ENCODE measurements at regions not wholly inside any gene's neighbourhood (a gene's known extent, or its start where the extent isn't known, plus 50 kb on each side); places are given as distances from the start of the nearest gene placed in this dataset.

GRCh38 chr2:238585836-238586821, 159.4 kb downstream of the ASB1 start:
- no peak for DNase-seq

GRCh38 chr2:238586931-238587775, 160.4 kb downstream of the ASB1 start:
- no peak for DNase-seq

DNA sequence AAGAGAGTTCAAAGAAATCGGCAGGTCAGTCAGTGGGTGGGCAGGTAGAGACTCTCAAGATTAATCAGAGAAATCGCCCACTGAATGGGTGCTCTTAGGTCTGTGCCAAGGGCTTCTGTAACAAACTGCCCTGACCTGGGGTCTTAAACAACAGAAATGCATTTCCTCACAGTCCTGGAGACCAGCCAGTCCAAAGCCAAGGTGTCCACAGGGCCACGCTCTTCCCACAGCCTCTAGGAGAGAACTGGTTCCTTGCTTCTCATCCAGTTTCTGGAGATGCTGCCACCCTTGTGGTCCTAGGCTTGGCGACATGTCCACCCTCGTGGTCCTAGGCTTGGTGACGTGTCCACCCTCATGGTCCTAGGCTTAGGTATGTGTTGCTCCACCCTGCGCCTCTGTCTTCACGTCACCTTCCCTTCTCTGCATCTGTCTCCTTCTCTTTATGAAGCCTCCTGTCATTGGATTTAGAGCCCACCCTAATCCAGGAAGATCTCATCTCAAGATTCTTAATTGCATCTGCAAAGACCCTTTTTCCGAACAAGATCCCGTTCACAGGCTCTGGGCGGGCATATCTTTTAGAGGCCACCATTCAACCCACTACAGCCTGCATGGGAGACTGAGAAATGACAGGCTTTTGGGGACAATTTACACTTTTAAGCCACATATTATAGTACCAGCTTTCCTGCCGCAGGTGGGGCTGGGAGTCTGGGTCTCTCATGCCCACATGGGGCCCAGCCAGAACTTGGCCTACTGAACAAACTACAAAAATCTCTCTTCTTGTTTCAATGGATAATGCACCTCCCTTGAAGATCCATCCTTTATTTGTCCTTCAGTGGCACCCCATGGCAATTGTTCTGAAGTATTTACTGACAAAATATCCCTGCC, 161.3 kb downstream of the ASB1 start:
- DNase-seq, result no peak

DNA sequence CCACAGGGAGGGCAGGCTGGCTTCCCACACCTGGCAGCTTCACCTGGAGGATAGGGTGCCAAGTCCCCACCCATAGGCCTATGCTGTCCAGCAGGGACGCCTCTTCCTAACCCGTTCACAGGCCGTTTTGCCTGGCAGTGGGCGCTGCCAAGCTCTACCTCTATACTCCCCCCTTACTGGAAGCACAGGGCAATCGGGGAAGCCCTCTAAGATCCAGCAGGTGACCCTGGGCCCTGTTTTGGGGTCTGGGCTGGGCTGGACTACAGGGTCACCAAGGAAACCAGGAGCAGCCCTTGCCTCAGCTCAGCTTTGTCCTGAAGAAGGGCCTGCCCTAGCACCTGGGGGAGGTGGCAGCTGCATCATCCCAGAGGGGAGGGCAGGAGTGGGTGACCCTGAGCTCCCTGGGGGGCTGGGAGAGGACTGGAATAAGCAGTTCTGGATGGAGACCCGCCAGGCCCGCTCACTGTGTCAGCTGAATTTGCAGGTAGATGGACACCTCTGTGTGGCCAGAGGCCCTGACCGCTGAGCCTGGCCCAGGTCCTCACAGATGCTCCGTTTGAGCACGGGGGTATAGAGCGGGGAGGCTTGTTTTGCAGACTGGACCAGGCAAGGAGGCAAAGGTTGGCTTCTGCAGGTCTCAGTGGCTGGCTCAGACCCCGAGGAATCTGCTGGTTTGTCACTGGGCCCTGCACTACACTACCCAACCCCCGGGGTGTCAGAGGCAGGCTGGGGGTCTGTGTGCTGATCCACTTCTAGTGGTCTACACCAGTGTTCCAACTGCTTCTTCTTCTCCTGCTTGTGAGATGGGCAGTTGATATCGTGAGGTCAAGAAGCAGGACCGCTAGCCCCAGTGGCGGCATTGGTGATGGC, 163.1 kb downstream of the ASB1 start:
- DNase-seq, result no peak

DNA sequence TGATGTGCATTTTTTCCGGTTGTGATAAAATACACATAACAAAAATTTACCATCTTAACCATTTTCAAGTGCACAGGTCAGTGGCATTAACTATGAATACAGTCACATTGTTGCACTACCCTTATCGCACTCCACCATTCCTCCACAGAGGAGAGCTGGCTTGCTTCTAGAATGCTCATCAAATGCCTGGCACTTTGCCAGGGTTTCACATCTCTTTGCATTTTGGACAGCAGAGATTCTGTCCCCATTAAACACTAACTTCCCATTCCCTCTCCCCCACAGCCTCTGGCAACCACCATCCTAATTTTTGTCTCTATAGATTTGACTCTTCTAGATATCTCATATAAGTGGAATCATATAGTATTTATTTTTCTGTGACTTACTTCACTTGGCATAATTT, 165.0 kb downstream of the ASB1 start:
- DNase-seq, result no peak

GRCh38 chr2:238593236-238593635, 166.5 kb downstream of the ASB1 start:
- DNase-seq, result no peak

DNA sequence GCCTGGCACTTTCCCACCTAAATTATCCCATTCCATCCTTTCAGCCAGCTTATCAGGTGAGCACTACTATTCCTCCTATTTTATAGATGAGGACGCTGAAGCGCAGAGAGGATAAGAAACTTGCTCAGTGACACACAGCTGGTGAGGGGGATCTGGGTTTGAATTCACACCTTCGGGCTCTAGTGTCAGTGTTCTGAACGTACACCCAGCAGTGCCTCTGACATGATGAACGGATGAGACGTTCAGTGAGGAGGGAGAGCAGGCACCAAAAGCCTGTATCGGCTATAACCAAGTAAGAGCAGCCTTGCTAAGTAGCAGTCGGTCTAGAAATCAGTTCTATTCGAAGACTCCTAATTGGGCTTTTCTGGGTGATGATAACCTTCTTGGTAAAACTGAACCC, 167.0 kb downstream of the ASB1 start:
- no peak for DNase-seq

DNA sequence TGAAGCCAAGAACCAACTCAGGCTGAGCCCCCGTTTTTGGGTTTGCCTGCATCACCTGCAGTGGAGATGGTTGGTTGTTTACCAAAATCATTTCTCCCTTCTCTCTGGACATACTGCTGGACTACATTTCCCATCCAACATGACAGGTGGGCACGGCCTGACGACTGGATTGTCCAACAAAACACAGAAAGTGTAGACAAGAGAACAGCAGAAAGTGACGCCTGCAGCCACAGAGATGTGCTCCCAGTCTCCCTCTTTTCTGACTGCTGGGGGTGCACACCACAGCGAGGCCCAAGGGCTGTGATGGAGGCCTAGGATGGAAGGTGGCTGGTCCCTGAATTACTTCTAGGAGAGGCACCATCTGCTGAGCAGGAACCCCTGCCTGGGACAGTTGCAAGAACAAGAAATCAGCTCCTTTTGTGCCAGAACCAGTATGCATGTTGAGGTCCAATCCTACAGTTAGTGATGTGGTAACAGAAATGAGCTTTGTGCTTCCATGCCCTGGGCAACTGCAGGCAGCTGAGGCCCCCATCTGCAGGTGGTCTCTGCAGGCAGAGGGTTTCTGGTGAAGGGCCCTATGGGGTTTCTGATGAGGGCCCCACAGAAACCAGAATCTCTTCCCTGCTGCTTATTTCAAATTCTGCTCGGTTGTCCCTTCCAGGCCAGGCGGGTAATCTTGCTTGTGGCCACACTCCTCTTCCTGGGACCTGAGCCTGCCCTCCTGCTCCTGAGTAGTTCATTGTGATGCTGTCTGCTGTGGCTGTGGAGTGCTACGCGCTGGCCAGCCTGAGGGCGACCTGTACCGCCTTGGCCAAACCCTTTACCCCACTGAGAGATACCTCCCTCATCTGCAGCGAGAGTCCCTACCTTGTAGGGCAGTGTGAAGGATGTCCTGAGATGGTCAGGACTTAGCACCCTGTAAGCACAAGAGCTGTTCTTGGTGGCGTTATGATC, 168.3 kb downstream of the ASB1 start:
- DNase-seq, result no peak

- no peak for DNase-seq
Observed at GRCh38 chr2:238595750-238596570, 169.2 kb downstream of the ASB1 start.

GRCh38 chr2:238596571-238597551, 170.1 kb downstream of the ASB1 start:
- no peak for DNase-seq

- DNase-seq, result no peak
Observed at GRCh38 chr2:238597638-238598528, 171.2 kb downstream of the ASB1 start.

DNA sequence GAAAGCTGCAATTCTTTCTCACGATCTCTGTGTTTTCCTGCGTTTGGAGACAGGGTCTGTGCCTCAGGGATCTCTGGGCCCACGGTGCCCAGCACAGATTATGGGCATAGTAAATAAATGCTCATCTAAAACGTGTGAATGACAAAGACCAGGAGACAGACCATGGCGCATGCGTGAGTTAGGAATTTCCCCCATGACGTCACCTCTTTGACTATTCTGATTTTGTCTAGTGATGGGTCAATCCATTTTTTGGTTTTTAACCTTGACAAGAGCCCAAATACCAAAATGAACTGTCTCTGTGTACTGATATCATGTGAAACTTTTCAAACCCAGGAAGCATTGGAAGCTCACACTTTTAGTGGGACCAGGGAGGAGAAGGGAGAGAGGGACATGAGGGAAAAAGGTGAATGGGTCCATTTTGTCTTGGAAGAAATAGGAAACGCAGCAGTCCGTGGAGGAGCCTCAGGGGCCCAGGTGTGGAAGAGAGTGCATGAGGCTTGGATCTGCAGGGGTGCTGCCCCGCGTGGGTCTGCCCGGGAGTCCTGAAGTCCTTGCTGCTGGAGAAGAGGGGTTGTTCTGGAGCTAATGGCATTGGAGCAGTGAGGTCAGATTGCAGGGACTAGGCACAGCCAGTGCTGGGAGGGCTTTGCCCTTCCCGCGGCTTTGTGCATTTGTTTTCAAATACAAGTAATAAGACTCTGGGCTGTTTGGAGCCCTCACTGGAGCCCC, 172.2 kb downstream of the ASB1 start:
- no peak for DNase-seq

DNA sequence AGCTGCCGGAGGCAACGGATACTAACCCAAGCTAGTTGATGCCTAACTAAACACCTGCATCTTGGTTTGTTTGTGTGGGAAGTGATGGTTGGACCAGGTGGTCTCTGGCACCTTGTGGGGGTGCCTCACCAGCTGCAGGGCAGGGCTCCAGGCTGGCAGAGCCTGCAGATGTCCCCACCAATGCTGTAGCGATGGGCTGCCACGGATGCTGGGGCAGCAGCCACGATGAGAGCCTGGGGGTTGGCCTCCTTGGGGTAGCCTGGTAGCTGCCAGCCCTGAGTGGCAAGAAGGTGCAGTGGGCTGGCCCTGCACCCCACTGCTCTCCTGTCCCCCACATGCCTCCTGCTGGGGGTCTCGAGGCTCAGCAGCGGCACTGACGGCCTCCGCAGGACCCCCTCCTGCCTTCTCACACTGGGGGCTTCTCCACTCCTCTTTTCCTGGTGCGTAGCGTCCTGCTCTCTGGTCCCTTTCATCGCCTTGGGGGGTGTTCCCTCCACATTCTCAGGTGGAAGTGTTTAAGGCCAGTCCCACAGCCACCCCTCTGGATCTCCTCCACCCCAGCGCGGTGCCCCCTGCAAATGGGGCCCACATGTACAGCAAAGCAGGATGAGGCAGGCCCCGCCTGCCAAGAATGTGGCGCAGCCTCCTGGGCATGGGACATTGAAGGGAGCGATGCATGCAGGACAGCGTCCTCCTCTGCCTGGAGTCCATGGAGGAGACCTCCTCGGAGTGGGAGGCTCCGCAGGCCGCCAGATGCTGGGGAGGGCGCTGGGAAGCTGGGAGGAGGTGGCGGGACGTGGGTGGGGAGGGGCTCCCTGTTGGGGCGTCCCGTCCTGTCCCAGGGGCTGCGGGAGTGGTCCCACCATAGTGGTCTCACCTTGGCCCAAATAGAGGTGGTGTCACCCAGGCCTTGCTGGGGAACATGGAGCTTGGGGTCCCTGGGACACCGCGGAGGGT, 173.1 kb downstream of the ASB1 start:
- no peak for DNase-seq

DNA sequence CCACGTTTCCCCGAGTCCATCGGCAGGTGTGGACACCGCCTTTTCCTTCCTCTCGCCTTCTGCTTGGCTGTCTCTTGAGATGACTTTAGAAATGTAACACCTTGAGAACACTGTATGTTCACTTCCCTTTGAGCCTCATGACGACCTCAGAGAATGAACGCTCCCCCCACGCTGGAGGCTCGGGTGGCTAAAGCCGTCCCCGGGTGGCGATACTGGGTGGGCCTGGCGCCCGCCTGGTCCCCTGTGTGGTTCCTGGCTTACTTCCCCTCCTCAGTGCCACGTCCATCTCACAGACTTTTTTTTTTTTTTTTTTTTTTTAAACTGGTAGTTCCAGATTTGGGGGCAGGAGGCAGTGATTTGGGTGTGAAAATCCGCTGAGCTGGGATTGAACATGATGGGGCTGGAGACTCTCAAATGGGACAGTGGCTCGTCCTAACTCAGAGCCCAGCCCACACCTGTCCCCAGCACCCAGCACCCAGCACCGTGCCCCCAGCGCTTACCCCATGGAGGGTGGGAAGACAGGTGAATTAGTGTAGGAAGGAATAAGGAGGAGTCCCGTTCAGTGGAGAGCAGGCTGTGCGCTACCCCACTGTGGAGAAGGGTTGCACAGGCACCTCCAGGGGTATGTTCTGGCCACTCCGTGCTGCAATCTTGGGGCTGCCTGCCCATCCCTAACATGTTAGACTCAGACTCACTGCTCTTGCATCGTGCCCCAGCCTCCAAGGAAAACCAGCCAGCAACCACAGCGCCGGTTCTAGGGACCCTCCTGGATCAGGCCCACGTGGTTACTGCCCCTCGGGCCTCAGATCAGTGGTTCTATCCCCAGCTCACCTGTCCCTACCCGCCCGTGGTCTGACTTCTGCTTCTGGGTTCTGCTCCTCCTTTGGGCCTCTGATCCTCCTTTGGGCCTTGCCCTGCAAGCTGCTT, 174.0 kb downstream of the ASB1 start:
- no peak for DNase-seq

Data from CD4-positive, alpha-beta T cell treated with Interferon alpha-2 for 1 hour (primary cell).